Activated T-helper 1 cell treated with anti-CD3 and anti-CD28 coated beads, Interleukin-12 subunit alpha, Interleukin-12 subunit beta, Interleukin-2, Interleukin-4 antibody, amounts not matched to agents 30 ng/mL and 10 ng/mL and 1 ng/mL, durations not matched to agents 14 hours and 24 hours and 36 hours (primary cell): ENCODE measurements at regions not wholly inside any gene's neighbourhood (a gene's known extent, or its start where the extent isn't known, plus 50 kb on each side); places are given as distances from the start of the nearest gene placed in this dataset.
"Not testable (repeated sequence)": the region's sequence is repeated elsewhere in the genome, so short reads cannot be mapped to it uniquely, and the experiment has no call there.

Experiments used
- DNase-seq: peaks from one replicate; pipeline ENCODE4 v3.0.0; 2021; ENCODE audit warnings: low spot score
- H3K27ac Mint-ChIP-seq: one replicate; pipeline ENCODE4 v1.8.0; 2021; ENCODE audit warnings: mild to moderate bottlenecking, mixed read lengths
- H3K27me3 Mint-ChIP-seq: one replicate; pipeline ENCODE4 v1.8.0; 2022; ENCODE audit warnings: mild to moderate bottlenecking, moderate library complexity, mixed read lengths; ENCODE audit not compliant: insufficient read depth
- H3K36me3 Mint-ChIP-seq: one replicate; pipeline ENCODE4 v1.8.0; 2021; ENCODE audit warnings: low read depth, mixed read lengths
- H3K4me1 Mint-ChIP-seq: one replicate; pipeline ENCODE4 v1.8.0; 2021; ENCODE audit warnings: low read depth, mixed read lengths
- H3K4me3 Mint-ChIP-seq: one replicate; pipeline ENCODE4 v1.8.0; 2021; ENCODE audit warnings: mild to moderate bottlenecking, moderate library complexity, mixed read lengths
- H3K9me3 Mint-ChIP-seq: one replicate; pipeline ENCODE4 v1.8.0; 2021; ENCODE audit warnings: mixed read lengths
- intact Hi-C: fragments of 100-400 bp; cut with micrococcal nuclease; formaldehyde crosslinking; loops from one replicate; pipeline ENCODE4 v1.15.1; 2024

- DNase-seq = no peak
- Mint-ChIP-seq H3K4me3 (peak overlapping the region; percentile 11), H3K9me3 (no peaks in the 10 kb centered on the region), H3K36me3 (no peaks in the 10 kb centered on the region), H3K27me3 (peaks cover 1% of the 10 kb centered on the region), H3K27ac (peak overlapping the region; percentile 87), H3K4me1 (peaks cover 78% of the 10 kb centered on the region)
- intact Hi-C loops = no loop called here
Observed at GRCh38 chr22:22818202-22818538, 69.4 kb upstream of the IGLL5 start.

DNA sequence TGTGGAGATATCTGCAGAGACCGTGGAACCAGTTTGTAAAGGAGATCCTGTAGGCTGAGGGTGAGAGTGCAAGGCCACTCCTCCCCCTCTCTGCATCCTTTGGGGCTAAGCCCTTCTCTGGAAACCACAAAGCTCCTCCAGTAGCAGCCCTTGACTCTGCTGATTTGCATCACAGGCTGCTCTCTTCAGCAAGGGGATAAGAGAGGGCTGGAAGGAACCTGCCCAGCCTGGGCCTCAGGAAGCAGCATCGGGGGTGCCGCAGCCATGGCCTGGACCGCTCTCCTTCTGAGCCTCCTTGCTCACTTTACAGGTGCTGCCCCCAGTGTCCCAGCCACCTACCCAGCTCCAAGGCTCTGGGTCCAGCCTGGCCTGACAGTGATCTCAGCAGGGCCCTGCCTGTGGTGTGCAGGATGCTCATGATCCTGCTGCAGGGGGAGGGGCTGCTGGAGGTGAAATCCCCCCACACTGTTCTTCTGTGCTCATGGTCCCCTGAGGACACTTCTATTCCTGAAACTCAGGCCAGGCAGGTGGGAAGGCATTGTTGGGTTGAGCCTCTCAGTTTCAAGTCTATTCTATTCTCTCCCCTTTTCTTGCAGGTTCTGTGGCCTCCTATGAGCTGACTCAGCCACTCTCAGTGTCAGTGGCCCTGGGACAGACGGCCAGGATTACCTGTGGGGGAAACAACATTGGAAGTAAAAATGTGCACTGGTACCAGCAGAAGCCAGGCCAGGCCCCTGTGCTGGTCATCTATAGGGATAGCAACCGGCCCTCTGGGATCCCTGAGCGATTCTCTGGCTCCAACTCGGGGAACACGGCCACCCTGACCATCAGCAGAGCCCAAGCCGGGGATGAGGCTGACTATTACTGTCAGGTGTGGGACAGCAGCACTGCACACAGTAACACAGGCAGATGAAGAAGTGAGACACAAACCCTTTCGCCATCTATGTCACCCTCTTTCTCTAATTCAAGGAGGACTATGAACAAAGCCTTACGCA is 68.5 kb upstream of the IGLL5 start:
- H3K27me3 Mint-ChIP-seq = peaks cover 1% of the 10 kb centered on the region
- intact Hi-C loops = no loop called here
- no peaks in the 10 kb centered on the region for H3K9me3 Mint-ChIP-seq
- H3K4me3 Mint-ChIP-seq = peak overlapping the region; percentile 71
- peak overlapping the region; percentile 87 for H3K27ac Mint-ChIP-seq
- peaks cover 86% of the 10 kb centered on the region for H3K4me1 Mint-ChIP-seq
- DNase-seq = peak; percentile 49
- no peaks in the 10 kb centered on the region for H3K36me3 Mint-ChIP-seq

GRCh38 chr22:22820076-22820475 is 67.5 kb upstream of the IGLL5 start:
- Mint-ChIP-seq H3K4me1 (peaks cover 87% of the 10 kb centered on the region), H3K27me3 (peaks cover 1% of the 10 kb centered on the region), H3K4me3 (peak overlapping the region; percentile 71), H3K36me3 (no peaks in the 10 kb centered on the region), H3K27ac (peak overlapping the region; percentile 82), H3K9me3 (no peaks in the 10 kb centered on the region)
- intact Hi-C loops = loop anchor here (2.0 kb wide), 1 partner anchor 45 kb away; no protein-coding TSS in a partner anchor
- no peak for DNase-seq

DNA sequence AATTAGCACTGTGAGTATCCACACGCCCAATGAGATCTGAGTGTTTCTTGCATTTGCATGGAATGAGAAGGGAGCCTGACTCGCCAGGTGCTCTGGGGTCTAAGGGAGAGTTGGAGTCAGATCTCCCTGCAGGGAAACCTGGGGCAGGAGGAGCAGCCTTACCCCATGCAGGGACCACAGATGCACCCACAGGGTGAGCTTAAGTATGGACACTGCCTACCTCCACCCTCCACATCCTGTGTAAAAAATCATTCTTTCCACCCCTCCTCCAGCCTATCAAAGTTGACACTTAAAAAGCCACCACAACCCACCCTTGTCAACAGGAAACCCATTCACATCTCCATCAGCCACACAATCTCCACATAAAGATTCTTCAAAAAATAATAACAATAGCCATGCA is 67.0 kb upstream of the IGLL5 start:
- peak; percentile 50 for DNase-seq
- Mint-ChIP-seq H3K36me3 (no peaks in the 10 kb centered on the region), H3K4me1 (peaks cover 90% of the 10 kb centered on the region), H3K4me3 (peak overlapping the region; percentile 71), H3K9me3 (no peaks in the 10 kb centered on the region), H3K27me3 (peaks cover 4% of the 10 kb centered on the region), H3K27ac (peak overlapping the region; percentile 82)
- intact Hi-C loops = loop anchor here (2.0 kb wide), 1 partner anchor 44 kb away; no protein-coding TSS in a partner anchor

- no peaks in the 10 kb centered on the region for H3K36me3 Mint-ChIP-seq
- DNase-seq = no peak
- peaks cover 9% of the 10 kb centered on the region for H3K27me3 Mint-ChIP-seq
- intact Hi-C loops = loop anchor here (2.0 kb wide), 1 partner anchor 43 kb away; no protein-coding TSS in a partner anchor
- H3K4me3 Mint-ChIP-seq = peak overlapping the region; percentile 37
- H3K4me1 Mint-ChIP-seq = peaks cover 90% of the 10 kb centered on the region
- no peaks in the 10 kb centered on the region for H3K9me3 Mint-ChIP-seq
- peak overlapping the region; percentile 76 for H3K27ac Mint-ChIP-seq
Observed at GRCh38 chr22:22821340-22821739, 66.3 kb upstream of the IGLL5 start.

DNA sequence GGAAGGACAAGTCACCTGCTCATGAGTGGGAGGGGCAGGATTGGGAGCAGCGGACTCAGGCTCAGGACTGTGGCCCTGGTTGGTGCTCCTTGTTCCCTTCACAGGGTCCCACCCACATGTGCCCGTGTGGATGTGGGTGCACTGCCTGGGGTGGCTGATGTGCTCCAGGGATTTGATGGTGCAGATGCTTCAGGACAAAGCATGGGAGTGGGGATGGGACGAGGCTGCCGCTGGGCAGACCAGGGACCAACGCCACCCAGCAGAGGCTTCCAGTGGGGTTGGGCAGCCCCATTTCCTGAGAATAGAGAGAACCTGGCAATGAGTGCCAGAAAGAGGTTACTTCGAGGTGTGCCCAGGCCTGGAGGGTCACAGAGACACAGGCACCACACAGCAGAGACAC is 65.5 kb upstream of the IGLL5 start:
- intact Hi-C loops = no loop called here
- Mint-ChIP-seq H3K27ac (no peak overlapping the region), H3K27me3 (peaks cover 13% of the 10 kb centered on the region), H3K4me1 (peaks cover 83% of the 10 kb centered on the region), H3K9me3 (no peaks in the 10 kb centered on the region), H3K4me3 (no peak overlapping the region), H3K36me3 (no peaks in the 10 kb centered on the region)
- DNase-seq = no peak

DNA sequence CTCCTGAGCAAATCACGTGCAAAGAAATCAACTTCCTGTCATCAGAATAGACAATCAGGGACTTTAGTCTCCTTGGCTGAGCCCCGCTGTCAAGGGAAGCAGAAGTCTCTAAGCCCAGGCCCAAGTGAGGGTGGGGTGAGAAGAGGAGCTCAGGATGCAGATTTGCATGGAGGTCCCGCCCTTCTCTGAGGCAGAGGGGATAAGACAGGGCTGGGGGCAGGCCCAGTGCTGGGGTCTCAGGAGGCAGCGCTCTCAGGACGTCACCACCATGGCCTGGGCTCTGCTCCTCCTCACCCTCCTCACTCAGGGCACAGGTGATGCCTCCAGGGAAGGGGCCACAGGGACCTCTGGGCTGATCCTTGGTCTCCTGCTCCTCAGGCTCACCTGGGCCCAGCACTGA is 65.1 kb upstream of the IGLL5 start:
- H3K4me3 Mint-ChIP-seq, intact Hi-C loops, H3K9me3 Mint-ChIP-seq, H3K36me3 Mint-ChIP-seq, H3K27ac Mint-ChIP-seq, DNase-seq: not testable (repeated sequence)
- Mint-ChIP-seq H3K4me1 (peaks cover 78% of the 10 kb centered on the region), H3K27me3 (peaks cover 18% of the 10 kb centered on the region)

DNA sequence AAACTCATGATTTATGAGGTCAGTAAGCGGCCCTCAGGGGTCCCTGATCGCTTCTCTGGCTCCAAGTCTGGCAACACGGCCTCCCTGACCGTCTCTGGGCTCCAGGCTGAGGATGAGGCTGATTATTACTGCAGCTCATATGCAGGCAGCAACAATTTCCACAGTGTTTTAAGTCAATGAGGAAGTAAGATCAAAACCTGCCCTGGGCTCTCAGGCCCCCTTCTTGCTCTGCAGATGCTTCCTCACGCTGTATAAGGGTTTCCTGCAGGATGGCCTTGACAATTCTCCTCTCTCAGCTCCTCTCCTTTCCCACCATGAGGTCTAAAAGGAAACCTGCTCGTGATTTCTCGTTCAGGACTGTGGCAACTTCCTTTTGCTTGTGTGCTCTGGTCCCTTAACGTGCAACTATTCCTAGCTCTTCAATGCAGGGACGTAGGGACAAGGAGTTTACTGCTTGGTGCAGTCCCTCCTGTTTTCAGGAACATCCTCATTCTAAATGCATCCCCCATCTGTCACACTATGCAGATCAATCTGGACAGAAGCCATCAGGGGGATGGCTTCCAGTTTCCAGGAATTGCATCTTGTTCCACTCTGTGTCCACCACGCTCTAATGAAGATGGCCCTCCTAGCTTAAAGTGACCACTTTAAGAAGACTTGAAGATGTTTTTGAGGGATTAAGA is 64.3 kb upstream of the IGLL5 start:
- peaks cover 16% of the 10 kb centered on the region for H3K27me3 Mint-ChIP-seq
- no peak for DNase-seq
- peaks cover 71% of the 10 kb centered on the region for H3K4me1 Mint-ChIP-seq
- H3K27ac Mint-ChIP-seq = peak overlapping the region; percentile 58
- no peaks in the 10 kb centered on the region for H3K36me3 Mint-ChIP-seq
- intact Hi-C loops = no loop called here
- H3K9me3 Mint-ChIP-seq = no peaks in the 10 kb centered on the region
- H3K4me3 Mint-ChIP-seq = no peak overlapping the region

GRCh38 chr22:22824340-22825212 is 63.0 kb upstream of the IGLL5 start:
- intact Hi-C loops = no loop called here
- Mint-ChIP-seq H3K27me3 (peaks cover 26% of the 10 kb centered on the region), H3K4me1 (peaks cover 58% of the 10 kb centered on the region), H3K27ac (no peak overlapping the region), H3K4me3 (no peak overlapping the region), H3K36me3 (no peaks in the 10 kb centered on the region), H3K9me3 (no peaks in the 10 kb centered on the region)
- DNase-seq = no peak

DNA sequence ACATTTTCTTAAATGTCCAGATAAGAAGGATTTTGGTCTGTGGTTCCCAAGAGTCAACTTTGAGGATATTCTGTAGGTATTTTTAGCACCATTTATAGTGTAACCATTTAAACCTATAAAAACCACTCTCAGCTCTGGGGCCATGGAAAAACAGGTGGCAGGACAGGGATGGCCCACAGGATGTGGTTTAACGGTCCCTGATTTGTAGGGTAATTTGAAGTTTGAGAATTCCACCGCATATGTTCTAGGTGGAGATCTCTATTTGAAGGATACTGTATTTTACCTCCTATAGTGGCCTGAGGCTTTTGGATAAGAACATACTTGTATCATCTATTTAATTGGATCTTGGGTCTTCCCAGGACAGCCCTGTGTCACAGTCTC is 62.4 kb upstream of the IGLL5 start:
- Mint-ChIP-seq H3K36me3 (no peaks in the 10 kb centered on the region), H3K27me3 (peaks cover 30% of the 10 kb centered on the region), H3K4me1 (peaks cover 52% of the 10 kb centered on the region), H3K27ac (no peak overlapping the region), H3K9me3 (no peaks in the 10 kb centered on the region), H3K4me3 (no peak overlapping the region)
- DNase-seq = no peak
- intact Hi-C loops = no loop called here

DNA sequence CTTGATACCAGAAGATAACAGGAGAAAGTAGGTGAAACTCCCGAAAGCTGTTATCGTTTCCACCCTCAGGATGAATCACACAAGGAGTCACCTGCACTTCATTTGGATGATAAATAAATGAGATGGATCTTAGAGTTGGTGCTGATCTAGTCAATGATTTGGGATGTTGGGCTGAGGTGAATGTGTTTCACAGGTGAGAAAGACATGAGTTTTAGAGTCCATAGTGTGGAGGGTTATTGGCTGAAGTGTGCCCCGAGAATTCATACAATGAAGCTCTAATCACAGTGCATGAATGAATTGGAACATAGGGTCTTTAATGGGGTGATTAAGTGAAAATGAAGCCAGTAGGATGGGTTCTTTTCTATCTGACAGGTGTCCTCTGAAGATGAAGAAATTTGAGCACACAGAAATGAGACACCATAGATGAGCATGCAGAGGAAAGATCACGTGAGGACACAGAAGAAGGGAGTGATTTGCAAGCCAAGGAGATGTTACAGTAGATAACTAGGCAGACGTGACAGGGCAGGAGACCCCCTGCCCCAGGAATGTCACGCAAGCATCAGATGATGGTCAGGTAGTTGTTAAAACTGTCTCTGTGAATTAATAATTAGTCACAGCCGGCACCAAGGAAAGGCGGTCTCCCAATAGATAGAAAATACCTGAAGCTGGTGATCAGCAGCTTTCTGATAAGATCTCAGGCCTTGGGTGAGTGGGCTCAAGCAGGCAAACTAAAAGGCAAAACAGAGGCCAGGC is 60.3 kb upstream of the IGLL5 start:
- intact Hi-C loops = no loop called here
- H3K36me3 Mint-ChIP-seq = no peaks in the 10 kb centered on the region
- peaks cover 44% of the 10 kb centered on the region for H3K27me3 Mint-ChIP-seq
- no peak overlapping the region for H3K4me3 Mint-ChIP-seq
- no peak for DNase-seq
- peaks cover 3% of the 10 kb centered on the region for H3K9me3 Mint-ChIP-seq
- no peak overlapping the region for H3K27ac Mint-ChIP-seq
- H3K4me1 Mint-ChIP-seq = peaks cover 30% of the 10 kb centered on the region

DNA sequence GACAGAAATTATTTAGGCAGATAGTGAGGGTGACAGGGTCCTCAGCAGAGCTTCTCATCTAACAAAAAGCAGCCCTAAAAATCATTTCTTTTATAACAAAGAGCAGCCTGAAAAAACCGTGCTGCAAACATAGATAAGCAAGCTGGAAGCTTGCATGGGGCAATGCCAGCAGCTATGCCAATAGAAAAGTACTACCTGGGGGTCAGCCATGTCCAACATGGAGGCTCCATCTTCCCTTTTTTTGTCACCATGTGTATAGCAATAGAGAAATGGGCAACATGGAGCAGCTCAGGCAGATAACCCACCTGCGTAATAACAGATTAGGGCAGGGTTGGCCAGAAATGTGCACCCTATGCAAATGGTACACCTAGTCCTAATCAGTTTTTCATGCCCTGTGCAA is 57.4 kb upstream of the IGLL5 start:
- H3K27ac Mint-ChIP-seq = no peak overlapping the region

More for the DNA sequence above, 57.4 kb upstream of the IGLL5 start:
- peaks cover 12% of the 10 kb centered on the region for H3K4me1 Mint-ChIP-seq
- H3K9me3 Mint-ChIP-seq = peaks cover 3% of the 10 kb centered on the region
- peaks cover 59% of the 10 kb centered on the region for H3K27me3 Mint-ChIP-seq
- no peak overlapping the region for H3K4me3 Mint-ChIP-seq
- intact Hi-C loops = no loop called here
- no peaks in the 10 kb centered on the region for H3K36me3 Mint-ChIP-seq
- no peak for DNase-seq
